Upper lobe of left lung (tissue), 4 donors: ENCODE measurements at regions not wholly inside any gene's neighbourhood (a gene's known extent, or its start where the extent isn't known, plus 50 kb on each side); places are given as distances from the start of the nearest gene placed in this dataset.

Source experiments
- EP300 ChIP-seq, 4 donors: sonication (generic); formaldehyde crosslinking; IDR thresholded peaks; one replicate each; pipeline ENCODE4 v1.5.1; 2017; ENCODE audit warnings: antibody characterized with exemption in 4 of 4, control low read depth in 2 of 4
- POLR2A ChIP-seq, 4 donors: fragments of 450-650 bp; IDR thresholded peaks; one replicate each; pipeline ENCODE4 v1.5.1; 2016 to 2017; ENCODE audit warnings: antibody characterized with exemption in 4 of 4, mild to moderate bottlenecking in 2 of 4
- POLR2AphosphoS5 ChIP-seq, 2 donors: sonication (generic); formaldehyde crosslinking; IDR thresholded peaks; one replicate each; pipeline ENCODE4 v1.5.1; 2017; ENCODE audit warnings: antibody characterized with exemption in 2 of 2
- TF ChIP-seq, protein P1 (sequence below), 6 experiments: fragments of 450-650 bp in 4 of 6; fragments of 200-600 bp in 2 of 6; sonication (generic) in 2 of 6; IDR thresholded peaks; one replicate each; pipeline ENCODE4 v1.5.1; 2016 to 2019; ENCODE audit warnings: antibody characterized with exemption in 6 of 6

GRCh38 chr20:39756828-39757227, 794.7 kb downstream of the DHX35 start:
- TF ChIP-seq, protein P1, sequence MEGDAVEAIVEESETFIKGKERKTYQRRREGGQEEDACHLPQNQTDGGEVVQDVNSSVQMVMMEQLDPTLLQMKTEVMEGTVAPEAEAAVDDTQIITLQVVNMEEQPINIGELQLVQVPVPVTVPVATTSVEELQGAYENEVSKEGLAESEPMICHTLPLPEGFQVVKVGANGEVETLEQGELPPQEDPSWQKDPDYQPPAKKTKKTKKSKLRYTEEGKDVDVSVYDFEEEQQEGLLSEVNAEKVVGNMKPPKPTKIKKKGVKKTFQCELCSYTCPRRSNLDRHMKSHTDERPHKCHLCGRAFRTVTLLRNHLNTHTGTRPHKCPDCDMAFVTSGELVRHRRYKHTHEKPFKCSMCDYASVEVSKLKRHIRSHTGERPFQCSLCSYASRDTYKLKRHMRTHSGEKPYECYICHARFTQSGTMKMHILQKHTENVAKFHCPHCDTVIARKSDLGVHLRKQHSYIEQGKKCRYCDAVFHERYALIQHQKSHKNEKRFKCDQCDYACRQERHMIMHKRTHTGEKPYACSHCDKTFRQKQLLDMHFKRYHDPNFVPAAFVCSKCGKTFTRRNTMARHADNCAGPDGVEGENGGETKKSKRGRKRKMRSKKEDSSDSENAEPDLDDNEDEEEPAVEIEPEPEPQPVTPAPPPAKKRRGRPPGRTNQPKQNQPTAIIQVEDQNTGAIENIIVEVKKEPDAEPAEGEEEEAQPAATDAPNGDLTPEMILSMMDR (IDR thresholded peaks at IDR 0.05): no peak
- TF ChIP-seq POLR2A (IDR thresholded peaks at IDR 0.05) (no peak), POLR2AphosphoS5 (IDR thresholded peaks at IDR 0.05) (no peak), EP300 (IDR thresholded peaks at IDR 0.05) (no peak)
